ENCODE measurements at regions not wholly inside any gene's neighbourhood (a gene's known extent, or its start where the extent isn't known, plus 50 kb on each side); places are given as distances from the start of the nearest gene placed in this dataset.

- Histone ChIP-seq H3K4me2 (ENCODE audit: low read length) (no peak overlapping the region), H4K20me1 (ENCODE audit: insufficient read depth) (no peaks in the 10 kb centered on the region)
Measured at GRCh38 chr2:167851876-167852275, 395.5 kb downstream of the STK39 start.

GRCh38 chr2:167851323-167851860, 396.0 kb downstream of the STK39 start:
- no peak overlapping the region for H3K4me2 ChIP-seq (ENCODE audit: low read length)
- H4K20me1 ChIP-seq (ENCODE audit: insufficient read depth): no peaks in the 10 kb centered on the region
- no peak overlapping the region for H3K27ac ChIP-seq (ENCODE audit: low read length)
- no peaks in the 10 kb centered on the region for H3K9me3 ChIP-seq (ENCODE audit: low read length)
- no peaks in the 10 kb centered on the region for H3K9me2 ChIP-seq (ENCODE audit: insufficient read depth, low read length)
- TF ChIP-seq EP300 (conservative IDR thresholded peaks at IDR 0.05; ENCODE audit: poor library complexity, severe bottlenecking): no peak
- no peak for TF ChIP-seq POLR2AphosphoS5 (IDR thresholded peaks at IDR 0.05)
- TF ChIP-seq, protein P1, sequence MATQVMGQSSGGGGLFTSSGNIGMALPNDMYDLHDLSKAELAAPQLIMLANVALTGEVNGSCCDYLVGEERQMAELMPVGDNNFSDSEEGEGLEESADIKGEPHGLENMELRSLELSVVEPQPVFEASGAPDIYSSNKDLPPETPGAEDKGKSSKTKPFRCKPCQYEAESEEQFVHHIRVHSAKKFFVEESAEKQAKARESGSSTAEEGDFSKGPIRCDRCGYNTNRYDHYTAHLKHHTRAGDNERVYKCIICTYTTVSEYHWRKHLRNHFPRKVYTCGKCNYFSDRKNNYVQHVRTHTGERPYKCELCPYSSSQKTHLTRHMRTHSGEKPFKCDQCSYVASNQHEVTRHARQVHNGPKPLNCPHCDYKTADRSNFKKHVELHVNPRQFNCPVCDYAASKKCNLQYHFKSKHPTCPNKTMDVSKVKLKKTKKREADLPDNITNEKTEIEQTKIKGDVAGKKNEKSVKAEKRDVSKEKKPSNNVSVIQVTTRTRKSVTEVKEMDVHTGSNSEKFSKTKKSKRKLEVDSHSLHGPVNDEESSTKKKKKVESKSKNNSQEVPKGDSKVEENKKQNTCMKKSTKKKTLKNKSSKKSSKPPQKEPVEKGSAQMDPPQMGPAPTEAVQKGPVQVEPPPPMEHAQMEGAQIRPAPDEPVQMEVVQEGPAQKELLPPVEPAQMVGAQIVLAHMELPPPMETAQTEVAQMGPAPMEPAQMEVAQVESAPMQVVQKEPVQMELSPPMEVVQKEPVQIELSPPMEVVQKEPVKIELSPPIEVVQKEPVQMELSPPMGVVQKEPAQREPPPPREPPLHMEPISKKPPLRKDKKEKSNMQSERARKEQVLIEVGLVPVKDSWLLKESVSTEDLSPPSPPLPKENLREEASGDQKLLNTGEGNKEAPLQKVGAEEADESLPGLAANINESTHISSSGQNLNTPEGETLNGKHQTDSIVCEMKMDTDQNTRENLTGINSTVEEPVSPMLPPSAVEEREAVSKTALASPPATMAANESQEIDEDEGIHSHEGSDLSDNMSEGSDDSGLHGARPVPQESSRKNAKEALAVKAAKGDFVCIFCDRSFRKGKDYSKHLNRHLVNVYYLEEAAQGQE (IDR thresholded peaks at IDR 0.05; ENCODE audit: borderline replicate concordance): no peak
- no peak for TF ChIP-seq SMC3 (conservative IDR thresholded peaks at IDR 0.05; ENCODE audit: poor library complexity)
- no peak for TF ChIP-seq EZH2 (IDR thresholded peaks at IDR 0.05; ENCODE audit: borderline replicate concordance, insufficient read depth, low read length, poor library complexity, severe bottlenecking)
- no peak for TF ChIP-seq MXI1 (conservative IDR thresholded peaks at IDR 0.05; ENCODE audit: poor library complexity, severe bottlenecking)
- TF ChIP-seq, protein P2, sequence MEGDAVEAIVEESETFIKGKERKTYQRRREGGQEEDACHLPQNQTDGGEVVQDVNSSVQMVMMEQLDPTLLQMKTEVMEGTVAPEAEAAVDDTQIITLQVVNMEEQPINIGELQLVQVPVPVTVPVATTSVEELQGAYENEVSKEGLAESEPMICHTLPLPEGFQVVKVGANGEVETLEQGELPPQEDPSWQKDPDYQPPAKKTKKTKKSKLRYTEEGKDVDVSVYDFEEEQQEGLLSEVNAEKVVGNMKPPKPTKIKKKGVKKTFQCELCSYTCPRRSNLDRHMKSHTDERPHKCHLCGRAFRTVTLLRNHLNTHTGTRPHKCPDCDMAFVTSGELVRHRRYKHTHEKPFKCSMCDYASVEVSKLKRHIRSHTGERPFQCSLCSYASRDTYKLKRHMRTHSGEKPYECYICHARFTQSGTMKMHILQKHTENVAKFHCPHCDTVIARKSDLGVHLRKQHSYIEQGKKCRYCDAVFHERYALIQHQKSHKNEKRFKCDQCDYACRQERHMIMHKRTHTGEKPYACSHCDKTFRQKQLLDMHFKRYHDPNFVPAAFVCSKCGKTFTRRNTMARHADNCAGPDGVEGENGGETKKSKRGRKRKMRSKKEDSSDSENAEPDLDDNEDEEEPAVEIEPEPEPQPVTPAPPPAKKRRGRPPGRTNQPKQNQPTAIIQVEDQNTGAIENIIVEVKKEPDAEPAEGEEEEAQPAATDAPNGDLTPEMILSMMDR (IDR thresholded peaks at IDR 0.05; ENCODE audit: poor library complexity, severe bottlenecking): no peak
- no peak for TF ChIP-seq RAD21 (conservative IDR thresholded peaks at IDR 0.05)
- no peak for TF ChIP-seq TAF1 (IDR thresholded peaks at IDR 0.05; ENCODE audit: low read depth)
- no peaks in the 10 kb centered on the region for H3K36me3 ChIP-seq (ENCODE audit: insufficient read depth, low read length)
- no peaks in the 10 kb centered on the region for H3K79me2 ChIP-seq (replicated peaks; ENCODE audit: insufficient read depth, low read length)
- no peak overlapping the region for H3K4me3 ChIP-seq (ENCODE audit: low read length)
- H3K9ac ChIP-seq (ENCODE audit: low read length): no peak overlapping the region
- no peaks in the 10 kb centered on the region for H3K27me3 ChIP-seq (ENCODE audit: insufficient read depth, low read depth, low read length)
- H3F3A ChIP-seq (ENCODE audit: insufficient read depth, low read length, poor library complexity, severe bottlenecking): no peaks in the 10 kb centered on the region
- no peak overlapping the region for H2AFZ ChIP-seq (ENCODE audit: low read depth, low read length)

More at GRCh38 chr2:167851876-167852275, 395.5 kb downstream of the STK39 start:
- no peak for TF ChIP-seq MXI1 (conservative IDR thresholded peaks at IDR 0.05; ENCODE audit: poor library complexity, severe bottlenecking)
- no peak for TF ChIP-seq RAD21 (conservative IDR thresholded peaks at IDR 0.05)
- TF ChIP-seq, protein P2 (IDR thresholded peaks at IDR 0.05; ENCODE audit: poor library complexity, severe bottlenecking): no peak
- TF ChIP-seq EZH2 (IDR thresholded peaks at IDR 0.05; ENCODE audit: borderline replicate concordance, insufficient read depth, low read length, poor library complexity, severe bottlenecking): no peak
- TF ChIP-seq POLR2AphosphoS5 (IDR thresholded peaks at IDR 0.05): no peak
- TF ChIP-seq TAF1 (IDR thresholded peaks at IDR 0.05; ENCODE audit: low read depth): no peak
- no peak for TF ChIP-seq SMC3 (conservative IDR thresholded peaks at IDR 0.05; ENCODE audit: poor library complexity)
- TF ChIP-seq EP300 (conservative IDR thresholded peaks at IDR 0.05; ENCODE audit: poor library complexity, severe bottlenecking): no peak
- TF ChIP-seq, protein P1 (IDR thresholded peaks at IDR 0.05; ENCODE audit: borderline replicate concordance): no peak
- Histone ChIP-seq H3K36me3 (ENCODE audit: insufficient read depth, low read length) (no peaks in the 10 kb centered on the region), H3F3A (ENCODE audit: insufficient read depth, low read length, poor library complexity, severe bottlenecking) (no peaks in the 10 kb centered on the region), H2AFZ (ENCODE audit: low read depth, low read length) (no peak overlapping the region), H3K4me3 (ENCODE audit: low read length) (no peak overlapping the region), H3K79me2 (replicated peaks; ENCODE audit: insufficient read depth, low read length) (no peaks in the 10 kb centered on the region), H3K9me2 (ENCODE audit: insufficient read depth, low read length) (no peaks in the 10 kb centered on the region), H3K9ac (ENCODE audit: low read length) (no peak overlapping the region), H3K27ac (ENCODE audit: low read length) (no peak overlapping the region), H3K9me3 (ENCODE audit: low read length) (no peaks in the 10 kb centered on the region), H3K27me3 (ENCODE audit: insufficient read depth, low read depth, low read length) (no peaks in the 10 kb centered on the region)

All from neural cell (in vitro differentiated cells).